Ovary (tissue), 3 donors: ENCODE measurements at regions not wholly inside any gene's neighbourhood (a gene's known extent, or its start where the extent isn't known, plus 50 kb on each side); places are given as distances from the start of the nearest gene placed in this dataset.

Source experiments
- CTCF ChIP-seq, 3 donors: fragments of 450-650 bp in 2 of 3; fragments of 200-600 bp in 1 of 3; IDR thresholded peaks; one replicate each; pipeline versions ENCODE4 v1.5.1 to v1.8.0; 2016 to 2022; ENCODE audit warnings: antibody characterized with exemption in 3 of 3, mild to moderate bottlenecking in 1 of 3
- EP300 ChIP-seq: sonication (generic); formaldehyde crosslinking; IDR thresholded peaks from one replicate; pipeline ENCODE4 v1.6.1; 2017; ENCODE audit warnings: antibody characterized with exemption
- donor health status: DM: no; HTN: no; CAD: no.

- TF ChIP-seq CTCF (IDR thresholded peaks at IDR 0.05) (no peak), EP300 (no peak)
Observed at GRCh38 chr6:51007237-51007636, 188.6 kb downstream of the TFAP2B start.
